HEK293 (cell line): ENCODE measurements at regions not wholly inside any gene's neighbourhood (a gene's known extent, or its start where the extent isn't known, plus 50 kb on each side); places are given as distances from the start of the nearest gene placed in this dataset.

ENCODE experiments used
- BCL11A ChIP-seq: fragments of 450-650 bp; formaldehyde crosslinking; IDR thresholded peaks from 2 replicates; pipeline ENCODE4 v1.5.1; 2016; ENCODE audit warnings: low read depth, missing biosample characterization, missing genetic modification characterization
- KLF16 ChIP-seq: fragments of 450-650 bp; formaldehyde crosslinking; IDR thresholded peaks from 2 replicates; pipeline ENCODE4 v1.5.1; 2017; ENCODE audit warnings: missing biosample characterization, missing genetic modification characterization
- MZF1 ChIP-seq: fragments of 450-650 bp; formaldehyde crosslinking; IDR thresholded peaks from 2 replicates; pipeline ENCODE4 v1.5.1; 2017; ENCODE audit warnings: missing biosample characterization, missing genetic modification characterization, borderline replicate concordance
- RBAK ChIP-seq: fragments of 450-650 bp; formaldehyde crosslinking; IDR thresholded peaks from 2 replicates; pipeline ENCODE4 v1.5.1; 2016; ENCODE audit warnings: missing biosample characterization, missing genetic modification characterization
- YY1 ChIP-seq: fragments of 450-650 bp; formaldehyde crosslinking; IDR thresholded peaks from 2 replicates; pipeline ENCODE4 v1.5.1; 2018; ENCODE audit warnings: missing biosample characterization, missing genetic modification characterization
- ZEB2 ChIP-seq: fragments of 450-650 bp; formaldehyde crosslinking; IDR thresholded peaks from 2 replicates; pipeline ENCODE4 v1.5.1; 2016; ENCODE audit warnings: missing biosample characterization, missing genetic modification characterization
- ZNF121 ChIP-seq: fragments of 450-650 bp; formaldehyde crosslinking; IDR thresholded peaks from 2 replicates; pipeline ENCODE4 v1.5.1; 2016; ENCODE audit warnings: missing biosample characterization, missing genetic modification characterization
- ZNF202 ChIP-seq: fragments of 450-650 bp; formaldehyde crosslinking; IDR thresholded peaks from 2 replicates; pipeline ENCODE4 v1.5.1; 2016; ENCODE audit warnings: missing biosample characterization, missing genetic modification characterization, borderline replicate concordance
- ZNF23 ChIP-seq: fragments of 450-650 bp; formaldehyde crosslinking; IDR thresholded peaks from 2 replicates; pipeline ENCODE4 v1.5.1; 2016; ENCODE audit warnings: missing biosample characterization, missing genetic modification characterization, borderline replicate concordance
- ZNF266 ChIP-seq: fragments of 450-650 bp; formaldehyde crosslinking; IDR thresholded peaks from 2 replicates; pipeline ENCODE4 v1.5.1; 2016; ENCODE audit warnings: missing biosample characterization, missing genetic modification characterization, low read depth
- ZNF292 ChIP-seq: fragments of 450-650 bp; formaldehyde crosslinking; IDR thresholded peaks from 2 replicates; pipeline ENCODE4 v1.5.1; 2016; ENCODE audit warnings: low read depth, missing biosample characterization, missing genetic modification characterization, borderline replicate concordance
- ZNF335 ChIP-seq: fragments of 450-650 bp; formaldehyde crosslinking; conservative IDR thresholded peaks from 2 replicates; pipeline ENCODE4 v1.5.1; 2016; ENCODE audit warnings: missing biosample characterization, missing genetic modification characterization
- ZNF366 ChIP-seq: fragments of 450-650 bp; formaldehyde crosslinking; conservative IDR thresholded peaks from 2 replicates; pipeline ENCODE4 v1.5.1; 2016; ENCODE audit warnings: missing biosample characterization, missing genetic modification characterization
- ZNF510 ChIP-seq: fragments of 450-650 bp; formaldehyde crosslinking; IDR thresholded peaks from 2 replicates; pipeline ENCODE4 v1.5.1; 2018; ENCODE audit warnings: mild to moderate bottlenecking, missing genetic modification characterization, missing biosample characterization; ENCODE audit not compliant: insufficient replicate concordance
- ZNF555 ChIP-seq: fragments of 450-650 bp; formaldehyde crosslinking; conservative IDR thresholded peaks from 2 replicates; pipeline ENCODE4 v1.5.1; 2017; ENCODE audit warnings: missing biosample characterization, mild to moderate bottlenecking, missing genetic modification characterization, inconsistent platforms
- ZNF658 ChIP-seq: fragments of 450-650 bp; formaldehyde crosslinking; IDR thresholded peaks from 2 replicates; pipeline ENCODE4; 2016; ENCODE audit warnings: missing biosample characterization, missing genetic modification characterization
- ZNF670 ChIP-seq: fragments of 450-650 bp; formaldehyde crosslinking; IDR thresholded peaks from 2 replicates; pipeline ENCODE4 v1.5.1; 2016; ENCODE audit warnings: missing biosample characterization, missing genetic modification characterization, low read depth
- ZNF76 ChIP-seq: fragments of 450-650 bp; formaldehyde crosslinking; IDR thresholded peaks from 2 replicates; pipeline ENCODE4; 2016; ENCODE audit warnings: low read depth, missing biosample characterization, missing genetic modification characterization, borderline replicate concordance
- ZNF792 ChIP-seq: fragments of 450-650 bp; formaldehyde crosslinking; IDR thresholded peaks from 2 replicates; pipeline ENCODE4 v1.5.1; 2016; ENCODE audit warnings: missing biosample characterization, missing genetic modification characterization
- ZSCAN16 ChIP-seq: fragments of 450-650 bp; formaldehyde crosslinking; IDR thresholded peaks from 2 replicates; pipeline ENCODE4 v1.5.1; 2016; ENCODE audit warnings: missing biosample characterization, missing genetic modification characterization
- ZSCAN23 ChIP-seq: fragments of 450-650 bp; formaldehyde crosslinking; IDR thresholded peaks from 2 replicates; pipeline ENCODE4 v1.5.1; 2016; ENCODE audit warnings: missing biosample characterization, missing genetic modification characterization
- TF ChIP-seq, protein P1 (sequence below): fragments of 450-650 bp; formaldehyde crosslinking; IDR thresholded peaks from 2 replicates; pipeline ENCODE4 v1.5.1; 2016; ENCODE audit warnings: missing biosample characterization, missing genetic modification characterization
- TF ChIP-seq, protein P2 (sequence below): fragments of 450-650 bp; formaldehyde crosslinking; IDR thresholded peaks from 2 replicates; pipeline ENCODE4 v1.5.1; 2016; ENCODE audit warnings: missing biosample characterization, missing genetic modification characterization
- TF ChIP-seq, protein P3 (sequence below): fragments of 450-650 bp; formaldehyde crosslinking; IDR thresholded peaks from 2 replicates; pipeline ENCODE4 v1.5.1; 2016; ENCODE audit warnings: missing biosample characterization, missing genetic modification characterization
- TF ChIP-seq, protein P4 (sequence below): sonication (generic); formaldehyde crosslinking; IDR thresholded peaks from 2 replicates; pipeline ENCODE4 v1.8.1; 2022; ENCODE audit warnings: mild to moderate bottlenecking, moderate library complexity, missing genetic modification reagents
- TF ChIP-seq, protein P5 (sequence below): fragments of 450-650 bp; formaldehyde crosslinking; IDR thresholded peaks from 2 replicates; pipeline ENCODE4 v1.5.1; 2016; ENCODE audit warnings: missing biosample characterization, missing genetic modification characterization
- TF ChIP-seq, protein P6 (sequence below): fragments of 450-650 bp; formaldehyde crosslinking; IDR thresholded peaks from 2 replicates; pipeline ENCODE4 v1.5.1; 2017; ENCODE audit warnings: missing biosample characterization, missing genetic modification characterization
- TF ChIP-seq, protein P7 (sequence below): fragments of 450-650 bp; formaldehyde crosslinking; IDR thresholded peaks from 2 replicates; pipeline ENCODE4 v1.5.1; 2016; ENCODE audit warnings: missing biosample characterization, missing genetic modification characterization

DNA sequence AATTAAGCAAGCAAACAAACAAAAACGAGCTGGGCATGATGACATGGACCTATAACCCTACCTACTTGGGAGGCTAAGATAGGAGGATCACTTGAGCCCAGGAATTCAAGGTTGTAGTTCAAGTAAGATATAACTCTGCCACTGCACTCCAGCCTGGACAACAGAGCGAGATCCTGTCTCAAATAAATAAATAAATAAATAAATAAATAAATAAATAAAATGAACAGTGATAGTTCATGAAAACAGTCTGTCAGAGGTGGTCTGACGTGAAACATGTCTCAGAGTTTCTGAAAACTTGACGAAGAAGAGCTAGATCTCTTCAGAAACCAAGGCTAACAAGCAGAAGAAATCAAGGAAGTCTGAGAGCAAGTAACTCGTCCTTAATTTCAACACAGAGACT is 188.8 kb upstream of the GPC6 start (continued):
- no peak for TF ChIP-seq ZNF23
- peak; percentile 40 for TF ChIP-seq ZNF510 (tag by site-specific recombination)
- no peak for TF ChIP-seq RBAK (tag by site-specific recombination)
- no peak for TF ChIP-seq ZNF670 (tag by site-specific recombination)
- TF ChIP-seq ZNF792 (tag by site-specific recombination), result no peak
- no peak for TF ChIP-seq BCL11A (tag by site-specific recombination)
- no peak for TF ChIP-seq ZNF658 (tag by site-specific recombination)
- peak; percentile 39; the same call in 1 of the 2 replicates for TF ChIP-seq ZNF266 (tag by site-specific recombination)
- no peak for TF ChIP-seq KLF16
- peak; percentile 65 for TF ChIP-seq ZNF555 (tag by site-specific recombination)
- TF ChIP-seq, protein P1, sequence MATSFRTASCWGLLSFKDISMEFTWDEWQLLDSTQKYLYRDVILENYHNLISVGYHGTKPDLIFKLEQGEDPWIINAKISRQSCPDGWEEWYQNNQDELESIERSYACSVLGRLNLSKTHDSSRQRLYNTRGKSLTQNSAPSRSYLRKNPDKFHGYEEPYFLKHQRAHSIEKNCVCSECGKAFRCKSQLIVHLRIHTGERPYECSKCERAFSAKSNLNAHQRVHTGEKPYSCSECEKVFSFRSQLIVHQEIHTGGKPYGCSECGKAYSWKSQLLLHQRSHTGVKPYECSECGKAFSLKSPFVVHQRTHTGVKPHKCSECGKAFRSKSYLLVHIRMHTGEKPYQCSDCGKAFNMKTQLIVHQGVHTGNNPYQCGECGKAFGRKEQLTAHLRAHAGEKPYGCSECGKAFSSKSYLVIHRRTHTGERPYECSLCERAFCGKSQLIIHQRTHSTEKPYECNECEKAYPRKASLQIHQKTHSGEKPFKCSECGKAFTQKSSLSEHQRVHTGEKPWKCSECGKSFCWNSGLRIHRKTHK, result no peak
- TF ChIP-seq ZSCAN23 (tag by site-specific recombination), result no peak
- TF ChIP-seq, protein P2, sequence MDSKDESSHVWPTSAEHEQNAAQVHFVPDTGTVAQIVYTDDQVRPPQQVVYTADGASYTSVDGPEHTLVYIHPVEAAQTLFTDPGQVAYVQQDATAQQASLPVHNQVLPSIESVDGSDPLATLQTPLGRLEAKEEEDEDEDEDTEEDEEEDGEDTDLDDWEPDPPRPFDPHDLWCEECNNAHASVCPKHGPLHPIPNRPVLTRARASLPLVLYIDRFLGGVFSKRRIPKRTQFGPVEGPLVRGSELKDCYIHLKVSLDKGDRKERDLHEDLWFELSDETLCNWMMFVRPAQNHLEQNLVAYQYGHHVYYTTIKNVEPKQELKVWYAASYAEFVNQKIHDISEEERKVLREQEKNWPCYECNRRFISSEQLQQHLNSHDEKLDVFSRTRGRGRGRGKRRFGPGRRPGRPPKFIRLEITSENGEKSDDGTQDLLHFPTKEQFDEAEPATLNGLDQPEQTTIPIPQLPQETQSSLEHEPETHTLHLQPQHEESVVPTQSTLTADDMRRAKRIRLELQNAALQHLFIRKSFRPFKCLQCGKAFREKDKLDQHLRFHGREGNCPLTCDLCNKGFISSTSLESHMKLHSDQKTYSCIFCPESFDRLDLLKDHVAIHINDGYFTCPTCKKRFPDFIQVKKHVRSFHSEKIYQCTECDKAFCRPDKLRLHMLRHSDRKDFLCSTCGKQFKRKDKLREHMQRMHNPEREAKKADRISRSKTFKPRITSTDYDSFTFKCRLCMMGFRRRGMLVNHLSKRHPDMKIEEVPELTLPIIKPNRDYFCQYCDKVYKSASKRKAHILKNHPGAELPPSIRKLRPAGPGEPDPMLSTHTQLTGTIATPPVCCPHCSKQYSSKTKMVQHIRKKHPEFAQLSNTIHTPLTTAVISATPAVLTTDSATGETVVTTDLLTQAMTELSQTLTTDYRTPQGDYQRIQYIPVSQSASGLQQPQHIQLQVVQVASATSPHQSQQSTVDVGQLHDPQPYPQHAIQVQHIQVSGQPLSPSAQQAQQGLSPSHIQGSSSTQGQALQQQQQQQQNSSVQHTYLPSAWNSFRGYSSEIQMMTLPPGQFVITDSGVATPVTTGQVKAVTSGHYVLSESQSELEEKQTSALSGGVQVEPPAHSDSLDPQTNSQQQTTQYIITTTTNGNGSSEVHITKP (tag by site-specific recombination), result no peak
- TF ChIP-seq ZEB2 (tag by site-specific recombination), result no peak
- no peak for TF ChIP-seq ZNF121 (tag by site-specific recombination)
- TF ChIP-seq, protein P3, sequence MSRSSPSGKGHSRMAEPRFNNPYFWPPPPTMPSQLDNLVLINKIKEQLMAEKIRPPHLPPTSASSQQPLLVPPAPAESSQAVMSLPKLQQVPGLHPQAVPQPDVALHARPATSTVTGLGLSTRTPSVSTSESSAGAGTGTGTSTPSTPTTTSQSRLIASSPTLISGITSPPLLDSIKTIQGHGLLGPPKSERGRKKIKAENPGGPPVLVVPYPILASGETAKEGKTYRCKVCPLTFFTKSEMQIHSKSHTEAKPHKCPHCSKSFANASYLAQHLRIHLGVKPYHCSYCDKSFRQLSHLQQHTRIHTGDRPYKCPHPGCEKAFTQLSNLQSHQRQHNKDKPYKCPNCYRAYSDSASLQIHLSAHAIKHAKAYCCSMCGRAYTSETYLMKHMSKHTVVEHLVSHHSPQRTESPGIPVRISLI (tag by site-specific recombination), result no peak
- no peak for TF ChIP-seq ZNF76 (tag by site-specific recombination)
- TF ChIP-seq, protein P4, sequence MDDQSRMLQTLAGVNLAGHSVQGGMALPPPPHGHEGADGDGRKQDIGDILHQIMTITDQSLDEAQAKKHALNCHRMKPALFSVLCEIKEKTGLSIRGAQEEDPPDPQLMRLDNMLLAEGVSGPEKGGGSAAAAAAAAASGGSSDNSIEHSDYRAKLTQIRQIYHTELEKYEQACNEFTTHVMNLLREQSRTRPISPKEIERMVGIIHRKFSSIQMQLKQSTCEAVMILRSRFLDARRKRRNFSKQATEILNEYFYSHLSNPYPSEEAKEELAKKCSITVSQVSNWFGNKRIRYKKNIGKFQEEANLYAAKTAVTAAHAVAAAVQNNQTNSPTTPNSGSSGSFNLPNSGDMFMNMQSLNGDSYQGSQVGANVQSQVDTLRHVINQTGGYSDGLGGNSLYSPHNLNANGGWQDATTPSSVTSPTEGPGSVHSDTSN (CRISPR knock-in tag), result no peak
- TF ChIP-seq, protein P5, sequence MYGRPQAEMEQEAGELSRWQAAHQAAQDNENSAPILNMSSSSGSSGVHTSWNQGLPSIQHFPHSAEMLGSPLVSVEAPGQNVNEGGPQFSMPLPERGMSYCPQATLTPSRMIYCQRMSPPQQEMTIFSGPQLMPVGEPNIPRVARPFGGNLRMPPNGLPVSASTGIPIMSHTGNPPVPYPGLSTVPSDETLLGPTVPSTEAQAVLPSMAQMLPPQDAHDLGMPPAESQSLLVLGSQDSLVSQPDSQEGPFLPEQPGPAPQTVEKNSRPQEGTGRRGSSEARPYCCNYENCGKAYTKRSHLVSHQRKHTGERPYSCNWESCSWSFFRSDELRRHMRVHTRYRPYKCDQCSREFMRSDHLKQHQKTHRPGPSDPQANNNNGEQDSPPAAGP (tag by site-specific recombination), result no peak
- TF ChIP-seq, protein P6, sequence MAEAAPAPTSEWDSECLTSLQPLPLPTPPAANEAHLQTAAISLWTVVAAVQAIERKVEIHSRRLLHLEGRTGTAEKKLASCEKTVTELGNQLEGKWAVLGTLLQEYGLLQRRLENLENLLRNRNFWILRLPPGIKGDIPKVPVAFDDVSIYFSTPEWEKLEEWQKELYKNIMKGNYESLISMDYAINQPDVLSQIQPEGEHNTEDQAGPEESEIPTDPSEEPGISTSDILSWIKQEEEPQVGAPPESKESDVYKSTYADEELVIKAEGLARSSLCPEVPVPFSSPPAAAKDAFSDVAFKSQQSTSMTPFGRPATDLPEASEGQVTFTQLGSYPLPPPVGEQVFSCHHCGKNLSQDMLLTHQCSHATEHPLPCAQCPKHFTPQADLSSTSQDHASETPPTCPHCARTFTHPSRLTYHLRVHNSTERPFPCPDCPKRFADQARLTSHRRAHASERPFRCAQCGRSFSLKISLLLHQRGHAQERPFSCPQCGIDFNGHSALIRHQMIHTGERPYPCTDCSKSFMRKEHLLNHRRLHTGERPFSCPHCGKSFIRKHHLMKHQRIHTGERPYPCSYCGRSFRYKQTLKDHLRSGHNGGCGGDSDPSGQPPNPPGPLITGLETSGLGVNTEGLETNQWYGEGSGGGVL (tag by site-specific recombination), result no peak
- TF ChIP-seq ZNF335, result no peak
- peak; percentile 49; the same call in 1 of the 2 replicates for TF ChIP-seq ZNF202 (tag by site-specific recombination)
- TF ChIP-seq MZF1 (tag by site-specific recombination), result no peak
- no peak for TF ChIP-seq YY1
- no peak for TF ChIP-seq ZNF366 (tag by site-specific recombination)
- 0 out of 2 replicates have a peak, but pooled peaks have one; percentile 39 for TF ChIP-seq ZNF292 (tag by site-specific recombination)
- TF ChIP-seq, protein P7, sequence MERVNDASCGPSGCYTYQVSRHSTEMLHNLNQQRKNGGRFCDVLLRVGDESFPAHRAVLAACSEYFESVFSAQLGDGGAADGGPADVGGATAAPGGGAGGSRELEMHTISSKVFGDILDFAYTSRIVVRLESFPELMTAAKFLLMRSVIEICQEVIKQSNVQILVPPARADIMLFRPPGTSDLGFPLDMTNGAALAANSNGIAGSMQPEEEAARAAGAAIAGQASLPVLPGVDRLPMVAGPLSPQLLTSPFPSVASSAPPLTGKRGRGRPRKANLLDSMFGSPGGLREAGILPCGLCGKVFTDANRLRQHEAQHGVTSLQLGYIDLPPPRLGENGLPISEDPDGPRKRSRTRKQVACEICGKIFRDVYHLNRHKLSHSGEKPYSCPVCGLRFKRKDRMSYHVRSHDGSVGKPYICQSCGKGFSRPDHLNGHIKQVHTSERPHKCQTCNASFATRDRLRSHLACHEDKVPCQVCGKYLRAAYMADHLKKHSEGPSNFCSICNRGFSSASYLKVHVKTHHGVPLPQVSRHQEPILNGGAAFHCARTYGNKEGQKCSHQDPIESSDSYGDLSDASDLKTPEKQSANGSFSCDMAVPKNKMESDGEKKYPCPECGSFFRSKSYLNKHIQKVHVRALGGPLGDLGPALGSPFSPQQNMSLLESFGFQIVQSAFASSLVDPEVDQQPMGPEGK (tag by site-specific recombination), result no peak
- TF ChIP-seq ZSCAN16 (tag by site-specific recombination), result no peak
